ENCODE measurements at regions not wholly inside any gene's neighbourhood (a gene's known extent, or its start where the extent isn't known, plus 50 kb on each side); places are given as distances from the start of the nearest gene placed in this dataset.

DNA sequence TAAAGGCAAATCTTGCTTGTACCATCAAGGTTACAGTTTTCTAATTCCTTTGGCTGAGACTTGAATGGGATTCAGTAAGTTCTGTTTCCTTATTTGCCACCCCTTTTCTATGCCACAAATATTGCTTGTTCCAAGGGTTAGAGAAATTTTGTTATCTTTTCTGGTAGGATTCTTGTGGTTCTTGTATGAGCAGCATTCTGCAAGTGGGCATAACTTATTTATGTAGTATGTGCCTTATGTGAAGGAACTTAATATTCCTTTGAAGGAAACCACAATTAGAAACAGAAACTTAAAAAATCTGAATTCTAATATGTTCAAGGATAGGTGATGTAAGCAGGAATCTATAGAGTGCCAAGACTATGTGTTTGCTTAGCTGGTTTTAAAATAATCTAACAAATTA, 53.1 kb upstream of the TSPAN5 start:
- H4K8ac ChIP-seq (ENCODE audit: low read depth in 2 of 2, low read length in 2 of 2): no peak overlapping the region
- no peak overlapping the region for H2BK15ac ChIP-seq (ENCODE audit: low read depth, low read length)
- in situ Hi-C loops (cut with MboI; ENCODE audit: low sequenced_read_pairs) (no loop called here), dilution Hi-C loops (cut with HindIII; ENCODE audit: low sequenced_read_pairs, unreplicated experiment) (no loop called here), intact Hi-C loops (cut with micrococcal nuclease) (no loop called here)
- H3K4me3 ChIP-seq (ENCODE audit: insufficient read depth, low read depth, low read length): no peak overlapping the region
- H3K9me1 ChIP-seq (ENCODE audit: insufficient read depth, low read length): no peaks in the 10 kb centered on the region
- H3K56ac ChIP-seq (ENCODE audit: extremely low read depth, insufficient read depth, low read length): no peak overlapping the region
- no peaks in the 10 kb centered on the region for H3K79me1 ChIP-seq (ENCODE audit: low read depth in 1 of 2, low read length in 2 of 2)
- CTCF ChIA-PET: no interaction called here
- H3K9me3 ChIP-seq (ENCODE audit: control insufficient read depth, insufficient read depth, low read length): no peaks in the 10 kb centered on the region
- no peak overlapping the region for H3K4me2 ChIP-seq (ENCODE audit: low read depth, low read length)
- H4K20me1 ChIP-seq (ENCODE audit: insufficient read depth, low read length): no peaks in the 10 kb centered on the region
- H3K36me3 ChIP-seq (ENCODE audit: control insufficient read depth, insufficient read depth, low read length): no peaks in the 10 kb centered on the region
- H3K23ac ChIP-seq (ENCODE audit: low read depth, low read length): no peak overlapping the region
- H3K9ac ChIP-seq (ENCODE audit: low read depth, low read length): no peak overlapping the region
- no peak overlapping the region for H2BK120ac ChIP-seq (ENCODE audit: low read depth, low read length)
- ATAC-seq (ENCODE audit: low read depth) (no peak), DNase-seq (no peak)
- H3K18ac ChIP-seq (ENCODE audit: low read depth, low read length): no peak overlapping the region
- TF ChIP-seq MAZ (IDR thresholded peaks at IDR 0.05; ENCODE audit: borderline replicate concordance, low read depth, low read length) (no peak), MAFK (IDR thresholded peaks at IDR 0.05; ENCODE audit: low read depth, low read length) (no peak), CEBPB (IDR thresholded peaks at IDR 0.05; ENCODE audit: low read depth, low read length) (no peak), RAD21 (IDR thresholded peaks at IDR 0.05; ENCODE audit: low read length) (no peak), SMC3 (IDR thresholded peaks at IDR 0.05; ENCODE audit: low read depth, low read length) (no peak), CHD1 (IDR thresholded peaks at IDR 0.05; ENCODE audit: low read depth, low read length) (no peak), BHLHE40 (IDR thresholded peaks at IDR 0.05; ENCODE audit: low read depth, low read length) (no peak), RFX5 (IDR thresholded peaks at IDR 0.05; ENCODE audit: low read depth, low read length) (no peak), MXI1 (IDR thresholded peaks at IDR 0.05; ENCODE audit: borderline replicate concordance, low read depth, low read length) (no peak)
- TF ChIP-seq, protein P1, sequence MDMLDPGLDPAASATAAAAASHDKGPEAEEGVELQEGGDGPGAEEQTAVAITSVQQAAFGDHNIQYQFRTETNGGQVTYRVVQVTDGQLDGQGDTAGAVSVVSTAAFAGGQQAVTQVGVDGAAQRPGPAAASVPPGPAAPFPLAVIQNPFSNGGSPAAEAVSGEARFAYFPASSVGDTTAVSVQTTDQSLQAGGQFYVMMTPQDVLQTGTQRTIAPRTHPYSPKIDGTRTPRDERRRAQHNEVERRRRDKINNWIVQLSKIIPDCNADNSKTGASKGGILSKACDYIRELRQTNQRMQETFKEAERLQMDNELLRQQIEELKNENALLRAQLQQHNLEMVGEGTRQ (IDR thresholded peaks at IDR 0.05; ENCODE audit: low read depth, low read length): no peak
- H4K5ac ChIP-seq (ENCODE audit: low read depth, low read length): no peak overlapping the region
- no peak overlapping the region for H3K4ac ChIP-seq (ENCODE audit: low read depth, low read length)
- no peak overlapping the region for H2AK5ac ChIP-seq (ENCODE audit: low read depth, low read length)
- H2AK9ac ChIP-seq (replicated peaks; ENCODE audit: low read depth, low read length, poor library complexity): no peak overlapping the region
- H3K14ac ChIP-seq (replicated peaks; ENCODE audit: low read depth, low read length): no peak overlapping the region
- no peak overlapping the region for H2AFZ ChIP-seq (replicated peaks; ENCODE audit: low read length, poor library complexity)
- POLR2A ChIA-PET (ENCODE audit: unreplicated experiment): no interaction called here
- no TSS peak for BruUV-seq (replicated peaks)
- H3K27ac ChIP-seq (ENCODE audit: insufficient read depth, low read length): no peak overlapping the region
- H2BK20ac ChIP-seq (ENCODE audit: low read depth, low read length): no peak overlapping the region
- H3K27me3 ChIP-seq (ENCODE audit: control insufficient read depth, insufficient read depth, low read length): no peaks in the 10 kb centered on the region
- no peak overlapping the region for H4K91ac ChIP-seq (ENCODE audit: insufficient read depth, low read depth, low read length)
- no peak overlapping the region for H2BK5ac ChIP-seq (ENCODE audit: low read depth, low read length, poor library complexity, severe bottlenecking)
- no peaks in the 10 kb centered on the region for H3K4me1 ChIP-seq (ENCODE audit: control insufficient read depth, insufficient read depth, low read length)
